ENCODE measurements at regions not wholly inside any gene's neighbourhood (a gene's known extent, or its start where the extent isn't known, plus 50 kb on each side); places are given as distances from the start of the nearest gene placed in this dataset.
"Not testable (repeated sequence)": the region's sequence is repeated elsewhere in the genome, so short reads cannot be mapped to it uniquely, and the experiment has no call there.

- no peak for DNase-seq
Measured at GRCh38 chr5:123705741-123706140, 193.8 kb downstream of the CSNK1G3 start.

GRCh38 chr5:123701511-123702200 is 189.7 kb downstream of the CSNK1G3 start:
- no peak for DNase-seq

GRCh38 chr5:123700624-123701287 is 188.8 kb downstream of the CSNK1G3 start:
- peak in 1 of 58 donors; percentile 1 for DNase-seq

GRCh38 chr5:123699571-123699970 is 187.6 kb downstream of the CSNK1G3 start:
- no peak for DNase-seq

- DNase-seq = not testable (repeated sequence)
Measured at GRCh38 chr5:123698937-123699336, 187.0 kb downstream of the CSNK1G3 start.

DNA sequence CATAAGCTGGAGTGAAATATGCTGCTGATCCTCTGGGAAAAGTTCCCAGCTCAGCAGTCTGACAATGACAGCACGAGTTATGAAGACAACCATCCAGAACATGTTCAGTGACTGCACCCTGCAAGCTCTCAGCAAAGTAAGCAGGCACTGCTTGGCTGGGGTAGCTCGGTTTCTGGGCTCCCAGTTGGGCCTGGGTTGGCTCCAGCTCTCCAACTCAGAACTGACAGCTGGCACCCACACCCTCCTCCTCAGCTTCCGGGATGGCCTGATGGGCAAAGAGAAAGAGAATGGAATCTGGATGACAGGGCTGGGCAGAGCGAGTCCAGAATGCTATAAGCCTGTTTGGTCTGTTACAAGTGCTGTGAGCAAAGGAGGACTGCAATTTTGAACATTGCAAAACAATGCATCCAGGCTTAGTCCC is 185.0 kb downstream of the CSNK1G3 start:
- peak; percentile 30 to 95 (median 83) for DNase-seq

DNA sequence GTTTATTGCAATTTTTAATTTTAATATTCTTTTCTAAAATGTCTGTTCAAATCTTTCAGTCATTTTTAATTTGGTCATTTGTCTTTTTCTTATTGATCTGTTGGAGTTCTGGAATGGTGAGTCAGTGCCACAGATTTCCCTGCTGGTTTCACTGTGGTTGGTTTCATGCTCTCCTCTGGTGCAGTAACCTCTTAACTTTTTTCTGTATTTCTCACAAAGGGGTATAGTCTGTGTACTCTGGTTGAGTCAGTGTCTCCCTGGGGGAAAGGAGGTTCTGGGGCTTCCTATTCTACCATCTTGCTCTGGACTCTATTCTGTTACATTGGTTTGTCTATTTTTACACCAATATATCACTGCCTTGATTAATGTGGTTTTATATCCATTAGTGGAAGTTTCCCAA is 178.8 kb downstream of the CSNK1G3 start:
- DNase-seq = no peak

DNA sequence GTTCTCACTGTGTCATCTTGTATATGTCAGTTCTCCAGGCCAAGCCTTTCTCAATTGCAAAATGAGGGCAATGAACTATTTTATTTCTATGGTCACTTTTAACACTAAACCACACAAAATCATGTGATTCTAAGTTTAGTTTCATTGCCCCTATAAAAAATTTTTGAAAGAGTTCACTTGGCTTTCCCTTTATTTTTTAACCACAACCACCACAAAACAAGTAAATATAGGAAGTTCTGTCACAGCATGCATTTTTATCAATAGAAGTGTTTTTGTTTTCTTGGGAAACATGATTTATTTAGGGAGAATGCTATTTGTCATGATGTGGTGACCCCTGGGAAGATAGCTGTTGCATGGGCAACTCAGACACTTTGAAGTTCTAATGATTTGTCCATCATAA is 169.1 kb downstream of the CSNK1G3 start:
- DNase-seq = no peak

GRCh38 chr5:123673107-123673506 is 161.1 kb downstream of the CSNK1G3 start:
- DNase-seq = no peak

- no peak for DNase-seq
Measured at GRCh38 chr5:123671711-123672456, 159.9 kb downstream of the CSNK1G3 start.

DNA sequence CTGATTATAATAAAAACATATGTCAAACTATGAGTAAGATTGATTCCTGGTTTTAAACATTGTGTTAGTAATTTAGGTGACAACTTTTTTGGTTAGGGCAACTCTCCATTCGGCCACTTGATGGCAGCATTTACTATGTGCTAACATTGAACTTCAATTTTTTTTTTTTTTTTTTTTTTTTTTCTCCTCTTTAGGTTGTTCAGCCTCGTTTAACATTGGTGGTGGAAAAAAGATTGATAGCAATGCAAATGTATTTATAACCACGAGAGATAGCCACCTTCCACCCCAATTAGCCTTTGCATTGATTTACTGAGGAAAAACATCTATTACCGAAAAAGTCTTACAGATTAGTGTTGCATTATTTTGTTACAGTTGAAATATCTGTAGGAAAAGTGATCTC is 159.1 kb downstream of the CSNK1G3 start:
- DNase-seq = peak in 27 of 58 donors; percentile 0 to 55 (median 13)
